SK-N-SH (cell line): ENCODE measurements at regions not wholly inside any gene's neighbourhood (a gene's known extent, or its start where the extent isn't known, plus 50 kb on each side); places are given as distances from the start of the nearest gene placed in this dataset.

Experiments
- CTCF ChIP-seq: fragments of 200-600 bp; sonication (generic); IDR thresholded peaks from 2 replicates; pipeline ENCODE4 v1.6.1; 2017; ENCODE audit warnings: antibody characterized with exemption, mild to moderate bottlenecking, moderate library complexity
- ELF1 ChIP-seq: IDR thresholded peaks from 2 replicates; pipeline ENCODE4 v1.4.0; 2012
- EZH2phosphoT487 ChIP-seq: fragments of 200-600 bp; sonication (generic); IDR thresholded peaks from 2 replicates; pipeline ENCODE4 v1.6.1; 2017; ENCODE audit warnings: low read depth, mixed run types, mild to moderate bottlenecking, antibody characterized with exemption, moderate library complexity, borderline replicate concordance
- GABPA ChIP-seq: IDR thresholded peaks from 2 replicates; pipeline ENCODE4 v1.4.0; 2012; ENCODE audit warnings: low read depth, mild to moderate bottlenecking
- MAX ChIP-seq: IDR thresholded peaks from 2 replicates; pipeline ENCODE4 v1.4.0; 2012; ENCODE audit warnings: low read depth
- MXI1 ChIP-seq: IDR thresholded peaks from 2 replicates; pipeline ENCODE4 v1.6.1; 2012; ENCODE audit warnings: mild to moderate bottlenecking, low read depth, low read length, improper control_type of control experiment
- NRF1 ChIP-seq: IDR thresholded peaks from 2 replicates; pipeline ENCODE4 v1.6.1; 2012; ENCODE audit warnings: low read depth, mild to moderate bottlenecking, low read length
- POLR2AphosphoS5 ChIP-seq: IDR thresholded peaks from 2 replicates; pipeline ENCODE4 v1.6.1; 2012; ENCODE audit warnings: low read depth, low read length
- TAF1 ChIP-seq: IDR thresholded peaks from 2 replicates; pipeline ENCODE4 v1.6.1; 2012; ENCODE audit warnings: low read depth, mild to moderate bottlenecking, low read length, moderate library complexity, borderline replicate concordance
- TF ChIP-seq, protein P1 (sequence below): IDR thresholded peaks from 2 replicates; pipeline ENCODE4 v1.6.1; 2012; ENCODE audit warnings: mild to moderate bottlenecking, low read depth, low read length, moderate library complexity

DNA sequence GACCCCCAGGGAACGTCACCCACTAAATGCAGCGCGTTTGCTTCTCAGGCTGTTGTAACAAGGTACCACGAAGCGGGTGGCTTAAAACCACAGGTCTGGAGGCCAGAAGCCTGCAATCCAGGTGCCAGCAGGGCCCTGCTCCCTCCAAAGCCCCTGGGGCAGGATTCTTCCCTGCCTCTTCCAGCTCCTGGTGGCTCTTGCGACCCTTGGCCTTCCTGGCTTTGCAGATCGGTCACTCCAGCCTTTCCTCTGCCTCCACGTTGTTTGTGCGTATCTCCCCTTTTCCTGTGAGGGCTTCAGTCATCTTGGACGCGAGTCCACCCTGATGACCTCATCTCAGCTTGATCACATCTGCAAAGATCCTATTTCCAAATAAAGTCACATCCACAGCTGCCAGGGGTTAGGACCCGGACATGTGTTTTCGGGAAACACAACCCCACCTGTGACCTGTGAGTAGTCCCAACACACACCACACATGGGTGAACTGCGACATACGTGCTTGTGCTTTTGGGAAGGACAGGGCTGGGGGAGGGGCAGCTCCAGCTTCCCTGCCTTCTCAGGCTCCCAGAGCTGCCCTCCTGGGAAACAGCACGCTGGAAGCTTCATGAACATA lies 114.5 kb upstream of the NCOR2 start:
- TF ChIP-seq NRF1 (no peak), TAF1 (no peak), MXI1 (no peak), MAX (no peak), ELF1 (no peak), EZH2phosphoT487 (no peak), CTCF (no peak), POLR2AphosphoS5 (no peak), GABPA (no peak)
- TF ChIP-seq, protein P1, sequence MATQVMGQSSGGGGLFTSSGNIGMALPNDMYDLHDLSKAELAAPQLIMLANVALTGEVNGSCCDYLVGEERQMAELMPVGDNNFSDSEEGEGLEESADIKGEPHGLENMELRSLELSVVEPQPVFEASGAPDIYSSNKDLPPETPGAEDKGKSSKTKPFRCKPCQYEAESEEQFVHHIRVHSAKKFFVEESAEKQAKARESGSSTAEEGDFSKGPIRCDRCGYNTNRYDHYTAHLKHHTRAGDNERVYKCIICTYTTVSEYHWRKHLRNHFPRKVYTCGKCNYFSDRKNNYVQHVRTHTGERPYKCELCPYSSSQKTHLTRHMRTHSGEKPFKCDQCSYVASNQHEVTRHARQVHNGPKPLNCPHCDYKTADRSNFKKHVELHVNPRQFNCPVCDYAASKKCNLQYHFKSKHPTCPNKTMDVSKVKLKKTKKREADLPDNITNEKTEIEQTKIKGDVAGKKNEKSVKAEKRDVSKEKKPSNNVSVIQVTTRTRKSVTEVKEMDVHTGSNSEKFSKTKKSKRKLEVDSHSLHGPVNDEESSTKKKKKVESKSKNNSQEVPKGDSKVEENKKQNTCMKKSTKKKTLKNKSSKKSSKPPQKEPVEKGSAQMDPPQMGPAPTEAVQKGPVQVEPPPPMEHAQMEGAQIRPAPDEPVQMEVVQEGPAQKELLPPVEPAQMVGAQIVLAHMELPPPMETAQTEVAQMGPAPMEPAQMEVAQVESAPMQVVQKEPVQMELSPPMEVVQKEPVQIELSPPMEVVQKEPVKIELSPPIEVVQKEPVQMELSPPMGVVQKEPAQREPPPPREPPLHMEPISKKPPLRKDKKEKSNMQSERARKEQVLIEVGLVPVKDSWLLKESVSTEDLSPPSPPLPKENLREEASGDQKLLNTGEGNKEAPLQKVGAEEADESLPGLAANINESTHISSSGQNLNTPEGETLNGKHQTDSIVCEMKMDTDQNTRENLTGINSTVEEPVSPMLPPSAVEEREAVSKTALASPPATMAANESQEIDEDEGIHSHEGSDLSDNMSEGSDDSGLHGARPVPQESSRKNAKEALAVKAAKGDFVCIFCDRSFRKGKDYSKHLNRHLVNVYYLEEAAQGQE = no peak
